Nephron (organoid): ENCODE measurements at regions not wholly inside any gene's neighbourhood (a gene's known extent, or its start where the extent isn't known, plus 50 kb on each side); places are given as distances from the start of the nearest gene placed in this dataset.

Source experiments
- H3K27ac Mint-ChIP-seq, 3 experiments: 2 replicates each; pipeline ENCODE4 v1.8.0; 2020; ENCODE audit warnings: mixed read lengths in 3 of 3, mild to moderate bottlenecking in 2 of 3, moderate library complexity in 1 of 3
- H3K27me3 Mint-ChIP-seq: 2 replicates; pipeline ENCODE4 v1.8.0; 2021; ENCODE audit warnings: low read depth, mild to moderate bottlenecking, moderate library complexity, mixed read lengths
- H3K36me3 Mint-ChIP-seq: 2 replicates; pipeline ENCODE4 v1.8.0; 2020; ENCODE audit warnings: low read depth, mixed read lengths
- H3K4me1 Mint-ChIP-seq: 2 replicates; pipeline ENCODE4 v1.8.0; 2020; ENCODE audit warnings: mixed read lengths
- H3K4me3 Mint-ChIP-seq, 3 experiments: 2 replicates each; pipeline ENCODE4 v1.8.0; 2020; ENCODE audit warnings: mild to moderate bottlenecking in 3 of 3, mixed read lengths in 3 of 3, moderate library complexity in 2 of 3
- H3K9me3 Mint-ChIP-seq: 2 replicates; pipeline ENCODE4 v1.8.0; 2020; ENCODE audit warnings: mixed read lengths
- TF ChIP-seq, protein P1 (sequence below), 3 experiments: fragments of 200-600 bp; sonication (generic); IDR thresholded peaks; one replicate each; pipeline ENCODE4 v1.5.0; 2021; ENCODE audit warnings: antibody characterized with exemption in 3 of 3; ENCODE audit not compliant: unreplicated experiment in 3 of 3

- Mint-ChIP-seq H3K4me1 (no peaks in the 10 kb centered on the region), H3K27ac (no peak overlapping the region), H3K4me3 (no peak overlapping the region), H3K27me3 (no peaks in the 10 kb centered on the region), H3K36me3 (no peaks in the 10 kb centered on the region), H3K9me3 (no peaks in the 10 kb centered on the region)
- TF ChIP-seq, protein P1, sequence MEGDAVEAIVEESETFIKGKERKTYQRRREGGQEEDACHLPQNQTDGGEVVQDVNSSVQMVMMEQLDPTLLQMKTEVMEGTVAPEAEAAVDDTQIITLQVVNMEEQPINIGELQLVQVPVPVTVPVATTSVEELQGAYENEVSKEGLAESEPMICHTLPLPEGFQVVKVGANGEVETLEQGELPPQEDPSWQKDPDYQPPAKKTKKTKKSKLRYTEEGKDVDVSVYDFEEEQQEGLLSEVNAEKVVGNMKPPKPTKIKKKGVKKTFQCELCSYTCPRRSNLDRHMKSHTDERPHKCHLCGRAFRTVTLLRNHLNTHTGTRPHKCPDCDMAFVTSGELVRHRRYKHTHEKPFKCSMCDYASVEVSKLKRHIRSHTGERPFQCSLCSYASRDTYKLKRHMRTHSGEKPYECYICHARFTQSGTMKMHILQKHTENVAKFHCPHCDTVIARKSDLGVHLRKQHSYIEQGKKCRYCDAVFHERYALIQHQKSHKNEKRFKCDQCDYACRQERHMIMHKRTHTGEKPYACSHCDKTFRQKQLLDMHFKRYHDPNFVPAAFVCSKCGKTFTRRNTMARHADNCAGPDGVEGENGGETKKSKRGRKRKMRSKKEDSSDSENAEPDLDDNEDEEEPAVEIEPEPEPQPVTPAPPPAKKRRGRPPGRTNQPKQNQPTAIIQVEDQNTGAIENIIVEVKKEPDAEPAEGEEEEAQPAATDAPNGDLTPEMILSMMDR (IDR thresholded peaks at IDR 0.05; ENCODE audit: unreplicated experiment in 3 of 3), result no peak
Observed at GRCh38 chr6:130766239-130767144, 60.7 kb upstream of the SMLR1 start.

DNA sequence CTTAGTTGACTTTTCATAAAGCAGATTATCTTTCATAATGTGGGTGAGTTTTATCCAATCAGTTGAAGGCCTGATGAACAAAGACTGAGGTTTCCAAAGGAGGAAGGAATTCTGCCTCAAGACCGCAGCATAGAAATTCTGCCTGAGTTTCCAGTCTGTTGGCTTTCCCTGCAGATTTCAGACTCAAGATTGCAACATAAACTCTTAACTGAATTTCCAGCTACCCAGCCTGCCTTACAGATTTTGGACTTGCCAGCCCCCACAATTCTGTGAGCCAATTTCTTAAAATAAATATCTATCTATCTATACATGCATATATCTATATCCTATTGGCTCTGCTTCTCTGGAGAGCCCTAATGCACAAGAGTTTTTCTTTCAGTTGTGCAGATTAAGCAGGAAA is 57.3 kb upstream of the SMLR1 start:
- Mint-ChIP-seq H3K9me3 (no peaks in the 10 kb centered on the region), H3K4me1 (no peaks in the 10 kb centered on the region), H3K36me3 (no peaks in the 10 kb centered on the region), H3K27me3 (no peaks in the 10 kb centered on the region), H3K27ac (no peak overlapping the region), H3K4me3 (no peak overlapping the region)
- TF ChIP-seq, protein P1 (IDR thresholded peaks at IDR 0.05; ENCODE audit: unreplicated experiment in 3 of 3), result no peak

DNA sequence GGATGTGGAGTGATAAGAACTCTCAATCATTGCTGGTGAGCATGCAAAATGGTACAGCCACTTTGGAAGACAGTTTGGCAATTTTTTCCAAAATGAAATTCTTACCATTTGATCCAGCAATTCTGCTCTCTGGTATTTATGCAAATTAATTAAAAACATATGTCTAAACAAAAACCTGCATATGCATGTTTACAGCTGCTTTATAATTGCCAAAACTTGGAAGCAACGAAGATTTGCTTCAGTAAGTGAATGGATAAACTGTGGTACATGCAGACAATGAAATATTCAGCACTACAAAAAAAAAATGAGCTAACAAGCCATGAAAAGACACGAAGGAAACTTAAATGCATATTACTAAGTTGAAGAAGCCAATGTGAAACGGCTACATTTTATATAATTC is 55.5 kb upstream of the SMLR1 start:
- no peak overlapping the region for H3K27ac Mint-ChIP-seq
- H3K9me3 Mint-ChIP-seq, result no peaks in the 10 kb centered on the region
- TF ChIP-seq, protein P1 (IDR thresholded peaks at IDR 0.05; ENCODE audit: unreplicated experiment in 3 of 3), result no peak
- H3K4me1 Mint-ChIP-seq, result no peaks in the 10 kb centered on the region
- peaks cover 3% of the 10 kb centered on the region for H3K27me3 Mint-ChIP-seq
- H3K4me3 Mint-ChIP-seq, result no peak overlapping the region
- H3K36me3 Mint-ChIP-seq, result no peaks in the 10 kb centered on the region

DNA sequence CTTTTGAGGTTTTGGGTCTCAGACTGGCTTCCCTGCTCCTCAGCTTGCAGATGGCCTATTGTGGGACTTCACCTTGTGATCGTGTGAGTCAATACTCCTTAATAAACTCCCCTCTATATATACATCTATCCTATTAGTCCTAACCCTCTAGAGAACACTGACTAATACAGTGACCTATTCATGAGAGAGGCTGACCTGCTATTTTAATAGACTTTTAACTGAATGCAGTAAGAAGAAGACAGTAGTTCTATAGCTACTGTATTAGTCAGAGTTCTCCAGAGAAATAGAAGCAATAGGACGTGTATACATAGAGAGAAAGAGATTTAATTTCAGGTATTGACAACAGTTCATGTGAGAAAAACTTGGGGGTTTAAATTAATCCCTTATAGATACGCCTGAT is 53.3 kb upstream of the SMLR1 start:
- Mint-ChIP-seq H3K4me1 (no peaks in the 10 kb centered on the region), H3K36me3 (no peaks in the 10 kb centered on the region), H3K9me3 (no peaks in the 10 kb centered on the region), H3K27me3 (peaks cover 3% of the 10 kb centered on the region), H3K4me3 (no peak overlapping the region), H3K27ac (no peak overlapping the region)
- TF ChIP-seq, protein P1 (IDR thresholded peaks at IDR 0.05; ENCODE audit: unreplicated experiment in 3 of 3), result no peak

DNA sequence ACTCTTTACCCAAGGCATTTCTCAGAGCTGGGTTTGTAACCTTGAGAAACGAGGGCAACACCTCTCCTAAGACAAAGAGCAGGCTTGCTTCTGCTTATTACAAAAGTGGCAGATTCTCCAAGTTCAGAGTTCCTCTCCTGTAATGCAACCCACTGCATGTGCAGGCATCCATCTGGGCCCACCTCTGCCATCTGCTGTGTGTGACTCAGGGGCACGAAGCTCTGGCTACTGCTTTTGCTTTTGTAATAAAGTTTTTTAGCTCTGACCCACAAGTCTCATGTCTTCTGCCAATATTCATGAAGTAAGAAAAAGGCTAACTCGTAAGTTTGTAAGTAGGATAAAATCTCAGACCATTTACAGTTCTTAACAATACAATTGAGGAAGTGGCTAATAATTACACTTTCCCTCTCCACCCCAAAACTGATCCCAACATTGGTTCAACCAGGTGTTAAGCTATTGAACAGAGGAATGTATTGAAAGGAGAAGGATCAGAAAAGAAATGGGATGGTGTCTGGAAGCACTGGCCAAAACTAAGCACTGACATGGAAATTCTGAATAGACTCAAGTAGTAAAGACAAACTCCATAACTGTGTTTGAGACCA is 51.7 kb upstream of the SMLR1 start:
- Mint-ChIP-seq H3K9me3 (peaks cover 11% of the 10 kb centered on the region), H3K4me3 (no peak overlapping the region), H3K36me3 (no peaks in the 10 kb centered on the region), H3K27ac (no peak overlapping the region), H3K27me3 (peaks cover 3% of the 10 kb centered on the region), H3K4me1 (peaks cover 13% of the 10 kb centered on the region)
- TF ChIP-seq, protein P1 (IDR thresholded peaks at IDR 0.05; ENCODE audit: unreplicated experiment in 3 of 3), result no peak
